ENCODE measurements at regions not wholly inside any gene's neighbourhood (a gene's known extent, or its start where the extent isn't known, plus 50 kb on each side); places are given as distances from the start of the nearest gene placed in this dataset.

- Histone ChIP-seq H3K27me3 (ENCODE audit: control insufficient read depth, insufficient read depth, low read length) (peaks cover 11% of the 10 kb centered on the region), H3K27ac (ENCODE audit: low read depth, low read length) (no peak overlapping the region), H3K9me3 (ENCODE audit: control insufficient read depth, insufficient read depth, low read length) (peaks cover 4% of the 10 kb centered on the region), H3K4me3 (ENCODE audit: low read depth, low read length) (0 out of 2 replicates have a peak overlapping the region, but pooled peaks have one; percentile 7)
- ChIA-PET CTCF (interaction anchor here (1.0 to 2.3 kb wide), 2 partner anchors 47 to 69 kb away, joined by 3 to 6 read pairs; no protein-coding TSS in a partner anchor), POLR2A (no interaction called here)
- DNase-seq (ENCODE audit: low read depth, low spot score) = no peak
- TF ChIP-seq, protein P1, sequence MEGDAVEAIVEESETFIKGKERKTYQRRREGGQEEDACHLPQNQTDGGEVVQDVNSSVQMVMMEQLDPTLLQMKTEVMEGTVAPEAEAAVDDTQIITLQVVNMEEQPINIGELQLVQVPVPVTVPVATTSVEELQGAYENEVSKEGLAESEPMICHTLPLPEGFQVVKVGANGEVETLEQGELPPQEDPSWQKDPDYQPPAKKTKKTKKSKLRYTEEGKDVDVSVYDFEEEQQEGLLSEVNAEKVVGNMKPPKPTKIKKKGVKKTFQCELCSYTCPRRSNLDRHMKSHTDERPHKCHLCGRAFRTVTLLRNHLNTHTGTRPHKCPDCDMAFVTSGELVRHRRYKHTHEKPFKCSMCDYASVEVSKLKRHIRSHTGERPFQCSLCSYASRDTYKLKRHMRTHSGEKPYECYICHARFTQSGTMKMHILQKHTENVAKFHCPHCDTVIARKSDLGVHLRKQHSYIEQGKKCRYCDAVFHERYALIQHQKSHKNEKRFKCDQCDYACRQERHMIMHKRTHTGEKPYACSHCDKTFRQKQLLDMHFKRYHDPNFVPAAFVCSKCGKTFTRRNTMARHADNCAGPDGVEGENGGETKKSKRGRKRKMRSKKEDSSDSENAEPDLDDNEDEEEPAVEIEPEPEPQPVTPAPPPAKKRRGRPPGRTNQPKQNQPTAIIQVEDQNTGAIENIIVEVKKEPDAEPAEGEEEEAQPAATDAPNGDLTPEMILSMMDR (IDR thresholded peaks at IDR 0.05; ENCODE audit: low read depth, low read length) = no peak
Observed at GRCh38 chr2:205878999-205879762, 196.9 kb downstream of the NRP2 start.

DNA sequence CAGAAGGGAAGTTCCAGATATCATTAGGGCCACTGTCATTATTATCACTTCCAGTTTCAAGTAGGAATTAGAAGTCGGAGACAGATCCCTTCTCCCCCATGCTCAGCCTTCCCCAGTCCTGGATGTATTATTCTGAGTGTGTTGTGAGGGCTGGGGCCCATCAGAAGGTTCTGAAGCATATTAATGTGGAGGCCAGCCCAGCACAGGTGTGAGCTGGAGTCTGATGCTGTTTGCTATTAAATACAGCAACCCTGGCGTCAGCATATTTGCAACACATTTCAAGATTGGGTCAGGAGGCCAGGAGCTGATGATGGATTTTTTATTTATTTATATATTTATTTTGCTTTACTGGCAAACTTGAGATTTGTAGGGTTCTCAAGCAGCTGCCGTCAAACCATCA is 195.2 kb downstream of the NRP2 start:
- Histone ChIP-seq H3K4me3 (ENCODE audit: low read depth, low read length) (no peak overlapping the region), H3K27ac (ENCODE audit: low read depth, low read length) (no peak overlapping the region), H3K27me3 (ENCODE audit: control insufficient read depth, insufficient read depth, low read length) (peaks cover 11% of the 10 kb centered on the region), H3K9me3 (ENCODE audit: control insufficient read depth, insufficient read depth, low read length) (peaks cover 7% of the 10 kb centered on the region)
- TF ChIP-seq, protein P1 (IDR thresholded peaks at IDR 0.05; ENCODE audit: low read depth, low read length) = no peak
- CTCF ChIA-PET = no interaction called here
- no peak for DNase-seq (ENCODE audit: low read depth, low spot score)
- POLR2A ChIA-PET = no interaction called here

- TF ChIP-seq, protein P1 (IDR thresholded peaks at IDR 0.05; ENCODE audit: low read depth, low read length) = no peak
- CTCF ChIA-PET = interaction anchor here (1.1 kb wide), 1 partner anchor 10 kb away, joined by 4 read pairs; no protein-coding TSS in a partner anchor
- no peak for DNase-seq (ENCODE audit: low read depth, low spot score)
- peaks cover 11% of the 10 kb centered on the region for H3K27me3 ChIP-seq (ENCODE audit: control insufficient read depth, insufficient read depth, low read length)
- H3K9me3 ChIP-seq (ENCODE audit: control insufficient read depth, insufficient read depth, low read length) = peaks cover 7% of the 10 kb centered on the region
- POLR2A ChIA-PET = no interaction called here
- no peak overlapping the region for H3K4me3 ChIP-seq (ENCODE audit: low read depth, low read length)
- no peak overlapping the region for H3K27ac ChIP-seq (ENCODE audit: low read depth, low read length)
Observed at GRCh38 chr2:205876127-205876526, 193.8 kb downstream of the NRP2 start.

- POLR2A ChIA-PET = no interaction called here
- CTCF ChIA-PET = interaction anchor here (1.3 to 1.5 kb wide), 2 partner anchors 12 to 53 kb away, joined by 3 to 4 read pairs; no protein-coding TSS in a partner anchor
- Histone ChIP-seq H3K9me3 (ENCODE audit: control insufficient read depth, insufficient read depth, low read length) (peaks cover 7% of the 10 kb centered on the region), H3K27ac (ENCODE audit: low read depth, low read length) (no peak overlapping the region), H3K27me3 (ENCODE audit: control insufficient read depth, insufficient read depth, low read length) (no peaks in the 10 kb centered on the region), H3K4me3 (ENCODE audit: low read depth, low read length) (no peak overlapping the region)
- TF ChIP-seq, protein P1 (IDR thresholded peaks at IDR 0.05; ENCODE audit: low read depth, low read length) = no peak
- DNase-seq (ENCODE audit: low read depth, low spot score) = no peak
Observed at GRCh38 chr2:205872716-205873115, 190.4 kb downstream of the NRP2 start.

- no peak overlapping the region for H3K4me3 ChIP-seq (ENCODE audit: low read depth, low read length)
- H3K9me3 ChIP-seq (ENCODE audit: control insufficient read depth, insufficient read depth, low read length) = peaks cover 6% of the 10 kb centered on the region
- CTCF ChIA-PET = no interaction called here
- no peak overlapping the region for H3K27ac ChIP-seq (ENCODE audit: low read depth, low read length)
- DNase-seq (ENCODE audit: low read depth, low spot score) = no peak
- TF ChIP-seq, protein P1 (IDR thresholded peaks at IDR 0.05; ENCODE audit: low read depth, low read length) = no peak
- POLR2A ChIA-PET = no interaction called here
- no peaks in the 10 kb centered on the region for H3K27me3 ChIP-seq (ENCODE audit: control insufficient read depth, insufficient read depth, low read length)
Observed at GRCh38 chr2:205869439-205869838, 187.1 kb downstream of the NRP2 start.
